GM12891 (cell line): ENCODE measurements at regions not wholly inside any gene's neighbourhood (a gene's known extent, or its start where the extent isn't known, plus 50 kb on each side); places are given as distances from the start of the nearest gene placed in this dataset.

ENCODE experiments used
- DNase-seq: peaks from one replicate; pipeline ENCODE4 v3.0.0; 2011; ENCODE audit warnings: low spot score; ENCODE audit not compliant: insufficient read length
- FAIRE-seq: peaks from 2 replicates; lab custom pipeline; 2011; peaks lifted over from hg19 to GRCh38; lab: Jason Lieb, UNC
- PAX5 ChIP-seq: IDR thresholded peaks from 2 replicates; pipeline ENCODE4 v1.6.1; 2011; ENCODE audit warnings: low read length, moderate library complexity, mild to moderate bottlenecking; ENCODE audit not compliant: insufficient read depth, severe bottlenecking
- POLR2A ChIP-seq: IDR thresholded peaks from 2 replicates; pipeline ENCODE4 v1.6.1; 2011; ENCODE audit warnings: low read depth, low read length, control low read depth
- POLR2AphosphoS5 ChIP-seq: IDR thresholded peaks from 2 replicates; pipeline ENCODE4 v1.6.1; 2011; ENCODE audit warnings: low read depth, low read length, control low read depth
- POU2F2 ChIP-seq: IDR thresholded peaks from 2 replicates; pipeline ENCODE4 v1.6.1; 2011; ENCODE audit warnings: low read depth, mild to moderate bottlenecking, control low read depth, low read length, moderate library complexity
- SPI1 ChIP-seq: IDR thresholded peaks from 2 replicates; pipeline ENCODE4 v1.6.1; 2011; ENCODE audit warnings: low read depth, low read length, control low read depth
- TAF1 ChIP-seq: IDR thresholded peaks from 2 replicates; pipeline ENCODE4 v1.6.1; 2011; ENCODE audit warnings: low read depth, low read length, control low read depth

DNA sequence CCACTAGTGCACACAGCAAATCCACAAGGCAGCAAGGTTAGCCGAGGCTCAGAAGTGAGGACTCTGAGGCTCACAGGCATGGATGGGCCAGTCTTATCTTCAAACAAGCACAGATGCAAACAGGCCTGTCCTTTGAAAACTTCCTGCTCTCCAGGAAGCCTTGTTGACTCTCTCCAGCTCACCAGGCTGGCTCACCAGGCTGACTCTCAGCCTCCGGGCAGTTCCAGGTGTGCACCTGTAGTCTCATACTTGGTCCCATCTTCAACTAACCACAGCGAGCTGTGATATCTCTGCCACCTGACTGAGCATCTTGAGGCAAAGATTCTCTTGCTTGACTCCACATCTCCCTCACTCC, 173.9 kb upstream of the ZMIZ1 start:
- DNase-seq (no peak), FAIRE-seq (no peak)
- no peak for TF ChIP-seq SPI1
- no peak for TF ChIP-seq POLR2AphosphoS5
- TF ChIP-seq POLR2A, result no peak
- TF ChIP-seq POU2F2, result no peak
- TF ChIP-seq TAF1, result no peak
- TF ChIP-seq PAX5, result no peak

DNA sequence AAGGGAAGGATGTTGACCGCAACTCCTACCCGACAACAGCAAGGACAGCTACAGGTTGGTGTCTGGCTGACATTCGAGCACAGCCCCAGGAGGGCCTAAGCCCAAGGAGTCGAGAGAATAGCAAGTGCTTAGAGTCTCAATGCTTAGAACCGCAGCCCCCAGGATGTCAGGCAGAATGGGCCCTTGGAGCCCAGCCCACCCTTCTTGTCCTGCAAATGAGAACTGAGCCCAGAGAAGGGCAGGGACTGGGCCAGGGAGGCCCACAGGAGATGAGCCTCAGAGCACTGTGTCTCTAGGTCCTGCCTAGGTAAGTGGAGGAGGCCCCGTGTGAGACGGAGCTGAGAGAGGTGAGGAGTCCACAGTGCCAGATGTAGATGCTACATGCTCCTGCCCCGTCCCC, 173.3 kb upstream of the ZMIZ1 start:
- TF ChIP-seq POLR2AphosphoS5 (no peak), PAX5 (no peak), POU2F2 (no peak), POLR2A (no peak)
- FAIRE-seq (no peak), DNase-seq (no peak)

DNA sequence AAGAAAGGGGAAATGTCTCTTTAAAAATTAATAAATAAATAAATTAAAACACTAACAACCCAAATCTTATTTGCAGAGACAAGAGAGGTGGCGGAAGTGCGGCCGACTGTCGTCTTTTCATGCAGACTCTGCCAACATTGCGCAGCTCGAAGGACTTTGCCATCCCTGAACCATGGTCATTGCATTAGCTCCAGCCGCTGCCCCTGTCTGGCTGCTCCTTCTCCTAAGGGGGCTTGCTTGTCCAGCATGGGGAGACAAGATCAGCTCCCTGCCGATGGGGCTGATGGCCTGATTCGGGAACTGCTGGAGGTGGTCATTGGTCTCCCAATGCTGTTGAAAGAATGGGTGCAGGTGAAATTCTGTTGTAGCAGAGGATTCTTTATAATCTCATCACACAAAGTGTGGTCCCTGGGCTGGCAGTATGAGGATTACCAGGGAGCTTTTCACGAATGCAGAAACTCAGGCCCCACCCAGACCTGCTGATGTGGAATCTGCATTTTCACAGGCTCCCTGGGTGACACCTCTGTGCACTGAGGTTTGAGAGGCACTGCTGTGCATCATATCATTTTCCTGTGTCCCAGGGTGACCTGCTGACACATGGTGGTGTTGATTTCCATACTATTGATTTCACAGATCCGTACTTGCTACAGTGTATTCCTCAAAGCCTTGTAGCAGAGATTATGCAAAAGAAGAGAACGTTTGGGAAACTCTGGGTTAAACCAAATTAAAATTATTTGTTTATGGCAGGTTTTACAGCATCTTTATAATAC, 172.4 kb upstream of the ZMIZ1 start:
- TF ChIP-seq TAF1 (no peak), SPI1 (no peak)
- DNase-seq (no peak), FAIRE-seq (no peak)

DNA sequence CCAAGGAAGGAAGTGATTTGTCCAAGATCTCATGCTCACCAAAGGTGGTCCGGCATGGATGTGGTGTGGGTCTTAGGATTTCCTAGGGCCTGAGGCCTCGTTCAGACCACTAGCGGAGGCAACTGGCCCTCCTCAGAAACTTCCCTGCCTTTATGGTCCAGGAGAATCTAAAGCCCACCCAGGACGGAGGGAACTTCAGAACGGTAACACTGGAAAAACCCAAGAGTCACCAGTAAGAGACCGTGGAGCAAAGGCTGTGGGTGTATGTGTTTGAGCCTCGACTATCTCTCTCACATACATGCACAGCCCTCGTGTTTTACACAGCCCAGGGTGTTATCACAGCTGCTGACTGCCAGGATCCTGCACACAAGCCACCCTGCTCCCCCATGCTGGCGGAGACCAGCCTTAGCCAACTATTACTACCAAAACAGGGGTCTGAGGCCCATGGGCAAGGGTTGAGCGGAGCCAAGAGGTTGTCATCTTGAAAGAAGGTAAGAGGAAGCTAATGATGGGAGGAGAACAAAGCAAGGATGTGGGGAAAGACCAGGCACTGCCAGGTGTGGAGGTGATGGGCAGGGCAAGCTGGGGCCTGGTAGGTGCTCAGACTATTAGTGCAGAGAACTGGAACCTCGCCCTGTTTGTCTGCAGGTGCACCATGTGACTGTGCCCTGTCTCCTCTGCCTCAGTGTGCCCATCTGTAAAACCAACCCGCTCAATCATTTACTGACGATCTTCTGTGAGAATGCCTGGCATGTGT, 170.2 kb upstream of the ZMIZ1 start:
- no peak for FAIRE-seq
- TF ChIP-seq POU2F2, result no peak
- TF ChIP-seq TAF1, result no peak
- TF ChIP-seq PAX5, result no peak
- no peak for TF ChIP-seq POLR2AphosphoS5
- TF ChIP-seq SPI1, result no peak
- no peak for TF ChIP-seq POLR2A
- no peak for DNase-seq

DNA sequence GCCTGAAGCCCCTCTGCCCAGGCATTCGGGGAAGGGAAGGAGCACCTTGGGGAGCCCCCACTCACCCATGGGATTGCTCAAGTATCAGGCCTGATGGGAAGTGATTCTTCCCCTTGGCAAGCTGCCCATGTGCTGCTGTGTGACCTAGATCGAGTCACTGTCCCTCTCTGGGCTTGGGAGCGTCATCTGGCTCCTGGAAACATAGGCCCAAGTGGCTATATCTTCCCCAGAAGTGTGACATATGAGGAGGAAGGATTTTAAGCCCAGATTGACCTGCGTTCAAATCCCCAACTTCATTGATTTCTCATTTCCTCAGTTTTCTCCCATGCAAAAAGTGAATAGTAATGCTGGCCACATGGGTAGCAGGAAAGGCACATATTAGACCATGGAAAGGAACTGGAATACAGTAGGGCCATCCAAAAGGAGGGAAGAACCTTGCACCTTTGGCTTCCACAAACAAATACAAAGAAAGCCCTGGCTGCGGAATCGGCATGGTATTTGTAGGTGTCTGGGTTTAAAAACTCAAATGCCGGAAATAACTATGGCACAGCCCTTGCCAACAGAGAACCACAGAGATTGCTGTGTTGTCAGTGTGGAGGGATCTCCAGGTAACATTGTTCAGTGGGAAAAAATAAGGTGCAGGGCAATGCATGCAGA, 169.5 kb upstream of the ZMIZ1 start:
- DNase-seq (no peak), FAIRE-seq (no peak)
- TF ChIP-seq TAF1, result no peak
- TF ChIP-seq POLR2AphosphoS5, result no peak
- no peak for TF ChIP-seq POU2F2
- TF ChIP-seq SPI1, result no peak
- TF ChIP-seq POLR2A, result no peak
- no peak for TF ChIP-seq PAX5

DNA sequence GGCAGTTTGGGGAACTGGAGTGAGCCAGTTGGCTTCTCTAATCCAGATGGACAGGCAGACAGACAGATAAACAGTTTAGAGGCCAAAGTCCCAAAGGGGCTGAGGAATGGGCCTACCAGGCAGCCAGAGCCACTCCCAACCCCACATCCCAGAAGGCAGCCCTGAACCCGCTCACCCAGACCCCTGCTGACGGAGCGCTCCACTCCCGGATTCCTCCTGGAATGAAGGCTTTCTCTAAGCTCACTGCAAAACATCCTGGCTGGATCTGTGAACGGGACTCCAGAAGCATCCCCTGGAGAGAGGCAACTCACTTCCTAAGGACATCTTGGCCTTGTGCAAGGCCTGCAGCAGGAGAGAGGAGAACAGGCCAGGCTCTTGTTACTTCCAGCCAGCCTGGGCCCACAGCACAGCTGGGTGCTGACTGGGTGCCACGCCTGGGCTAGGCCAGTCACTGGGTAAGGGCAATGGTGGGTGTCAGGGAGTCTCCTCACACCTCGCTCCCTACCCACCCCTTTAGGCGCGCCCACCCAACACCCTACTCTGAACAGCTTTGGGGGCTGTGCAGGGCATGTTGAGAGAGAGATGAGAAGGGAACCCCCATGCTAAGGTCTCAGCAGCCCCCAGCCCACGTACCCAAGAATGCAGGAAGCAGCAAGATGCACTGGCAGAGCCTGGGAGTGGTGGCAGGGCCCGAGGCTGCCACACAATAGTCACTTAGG, 168.6 kb upstream of the ZMIZ1 start:
- TF ChIP-seq SPI1 (no peak), PAX5 (no peak), POU2F2 (no peak), POLR2AphosphoS5 (no peak), TAF1 (no peak), POLR2A (no peak)
- FAIRE-seq (no peak), DNase-seq (no peak)

DNA sequence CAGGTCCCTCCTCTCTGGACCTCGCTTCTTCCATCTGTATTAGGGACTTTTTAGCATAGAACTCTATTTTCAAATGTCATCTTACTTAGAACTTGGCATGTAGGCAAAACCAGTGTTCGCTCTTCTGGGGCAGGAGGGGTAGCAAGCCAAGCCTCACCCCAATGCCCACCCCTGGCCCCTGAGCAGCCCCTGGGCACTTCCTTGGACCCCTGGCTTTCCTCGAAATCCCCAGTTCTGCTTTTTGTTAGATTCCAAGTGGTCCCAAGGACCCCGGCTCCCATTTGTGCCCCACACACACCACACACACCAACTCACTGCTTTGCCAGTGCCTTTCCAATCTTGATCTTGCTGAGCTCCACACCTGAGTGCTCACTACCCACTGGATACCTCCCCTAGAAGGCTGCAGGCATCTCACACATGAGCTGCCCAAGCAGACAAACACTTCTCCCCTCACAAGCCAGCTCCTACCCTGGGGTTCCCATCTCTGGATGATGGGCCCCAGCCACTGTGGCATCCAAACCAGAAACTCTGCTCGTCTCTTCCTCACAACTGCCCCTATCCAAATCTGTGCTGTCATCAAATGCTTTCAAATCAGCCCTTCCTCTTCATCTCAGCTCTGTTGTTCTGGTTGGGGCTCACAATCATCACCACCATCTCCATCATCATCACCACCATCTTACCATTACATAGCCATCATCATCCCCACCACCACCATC, 167.9 kb upstream of the ZMIZ1 start:
- FAIRE-seq, result no peak
- TF ChIP-seq PAX5 (no peak), SPI1 (no peak), TAF1 (no peak), POU2F2 (no peak), POLR2A (no peak), POLR2AphosphoS5 (no peak)
- no peak for DNase-seq

DNA sequence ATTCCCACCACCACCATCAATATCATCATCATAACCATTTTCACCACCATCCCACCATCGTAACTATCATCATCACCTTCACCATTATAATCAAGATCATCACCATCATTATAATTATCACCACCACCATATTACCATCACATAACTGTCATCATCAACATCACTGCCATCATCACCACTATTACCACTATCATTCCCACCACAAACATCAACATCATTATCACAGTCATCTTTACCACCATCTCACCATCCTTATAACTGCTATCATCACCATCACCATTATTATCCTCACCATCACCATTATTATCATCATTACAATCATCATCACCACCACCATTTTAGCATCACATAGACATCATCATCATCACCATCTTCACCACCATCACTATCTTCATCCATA, 167.1 kb upstream of the ZMIZ1 start:
- DNase-seq (no peak), FAIRE-seq (no peak)

More for the DNA sequence above, 167.1 kb upstream of the ZMIZ1 start:
- no peak for TF ChIP-seq SPI1
- no peak for TF ChIP-seq TAF1
- TF ChIP-seq POLR2AphosphoS5, result no peak
- TF ChIP-seq POLR2A, result no peak
- TF ChIP-seq POU2F2, result no peak
- no peak for TF ChIP-seq PAX5
